ENCODE measurements at regions not wholly inside any gene's neighbourhood (a gene's known extent, or its start where the extent isn't known, plus 50 kb on each side); places are given as distances from the start of the nearest gene placed in this dataset.

- no peak for TF ChIP-seq CTCF (IDR thresholded peaks at IDR 0.05)
- TF ChIP-seq POLR2AphosphoS5 (IDR thresholded peaks at IDR 0.05), result no peak
Observed at GRCh38 chr2:166677996-166678395, 183.9 kb upstream of the SCN7A start.
